Activated naive CD4-positive, alpha-beta T cell treated with anti-CD3 and anti-CD28 coated beads, Interleukin-2, amount 50 U/mL, for 24 hours (primary cell): ENCODE measurements at regions not wholly inside any gene's neighbourhood (a gene's known extent, or its start where the extent isn't known, plus 50 kb on each side); places are given as distances from the start of the nearest gene placed in this dataset.
"Not testable (repeated sequence)": the region's sequence is repeated elsewhere in the genome, so short reads cannot be mapped to it uniquely, and the experiment has no call there.

Experiments used
- H3K27ac Mint-ChIP-seq: one replicate; pipeline ENCODE4 v1.8.0; 2021; ENCODE audit warnings: mild to moderate bottlenecking, mixed read lengths
- H3K27me3 Mint-ChIP-seq: one replicate; pipeline ENCODE4 v1.8.0; 2021; ENCODE audit warnings: mixed read lengths
- H3K36me3 Mint-ChIP-seq: one replicate; pipeline ENCODE4 v1.8.0; 2021; ENCODE audit warnings: mixed read lengths
- H3K4me1 Mint-ChIP-seq: one replicate; pipeline ENCODE4 v1.8.0; 2021; ENCODE audit warnings: mixed read lengths
- H3K4me3 Mint-ChIP-seq: one replicate; pipeline ENCODE4 v1.8.0; 2021; ENCODE audit warnings: mild to moderate bottlenecking, mixed read lengths
- H3K9me3 Mint-ChIP-seq: one replicate; pipeline ENCODE4 v1.8.0; 2021; ENCODE audit warnings: mixed read lengths

- H3K4me3 Mint-ChIP-seq, H3K9me3 Mint-ChIP-seq, H3K36me3 Mint-ChIP-seq, H3K4me1 Mint-ChIP-seq, H3K27me3 Mint-ChIP-seq, H3K27ac Mint-ChIP-seq: not testable (repeated sequence)
These were observed 369.7 kb downstream of the RPIA start for GRCh38 chr2:89061174-89061573.

- H3K36me3 Mint-ChIP-seq, H3K4me1 Mint-ChIP-seq, H3K4me3 Mint-ChIP-seq, H3K27me3 Mint-ChIP-seq, H3K9me3 Mint-ChIP-seq, H3K27ac Mint-ChIP-seq: not testable (repeated sequence)
These were observed 385.3 kb downstream of the RPIA start for GRCh38 chr2:89076771-89077170.

DNA sequence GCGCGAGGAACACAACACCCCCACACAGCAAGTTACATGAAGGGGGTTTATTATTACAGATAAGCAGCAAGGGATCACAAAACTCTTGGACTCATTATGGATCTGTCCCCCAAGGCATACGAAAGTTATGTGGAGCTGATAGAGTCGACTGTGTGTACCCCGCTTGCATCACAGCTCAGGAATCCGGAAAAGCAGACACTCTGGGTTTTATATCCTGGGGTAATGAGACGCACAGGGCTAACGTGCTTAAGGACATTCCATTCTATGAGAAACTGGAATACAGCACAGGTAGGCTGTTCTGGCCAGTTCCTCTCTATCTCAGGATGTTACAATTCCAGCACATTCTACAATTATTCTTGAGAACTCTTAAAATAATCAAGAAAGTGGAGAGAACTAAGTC is 401.4 kb downstream of the RPIA start:
- H3K9me3 Mint-ChIP-seq, H3K27ac Mint-ChIP-seq, H3K4me1 Mint-ChIP-seq, H3K4me3 Mint-ChIP-seq, H3K27me3 Mint-ChIP-seq, H3K36me3 Mint-ChIP-seq: not testable (repeated sequence)

- H3K4me3 Mint-ChIP-seq, H3K27ac Mint-ChIP-seq, H3K9me3 Mint-ChIP-seq, H3K27me3 Mint-ChIP-seq, H3K4me1 Mint-ChIP-seq, H3K36me3 Mint-ChIP-seq: not testable (repeated sequence)
These were observed 403.6 kb downstream of the RPIA start for GRCh38 chr2:89095060-89095459.

- H3K36me3 Mint-ChIP-seq, H3K27ac Mint-ChIP-seq, H3K4me3 Mint-ChIP-seq, H3K4me1 Mint-ChIP-seq, H3K9me3 Mint-ChIP-seq, H3K27me3 Mint-ChIP-seq: not testable (repeated sequence)
These were observed 411.1 kb downstream of the RPIA start for GRCh38 chr2:89102587-89102986.

DNA sequence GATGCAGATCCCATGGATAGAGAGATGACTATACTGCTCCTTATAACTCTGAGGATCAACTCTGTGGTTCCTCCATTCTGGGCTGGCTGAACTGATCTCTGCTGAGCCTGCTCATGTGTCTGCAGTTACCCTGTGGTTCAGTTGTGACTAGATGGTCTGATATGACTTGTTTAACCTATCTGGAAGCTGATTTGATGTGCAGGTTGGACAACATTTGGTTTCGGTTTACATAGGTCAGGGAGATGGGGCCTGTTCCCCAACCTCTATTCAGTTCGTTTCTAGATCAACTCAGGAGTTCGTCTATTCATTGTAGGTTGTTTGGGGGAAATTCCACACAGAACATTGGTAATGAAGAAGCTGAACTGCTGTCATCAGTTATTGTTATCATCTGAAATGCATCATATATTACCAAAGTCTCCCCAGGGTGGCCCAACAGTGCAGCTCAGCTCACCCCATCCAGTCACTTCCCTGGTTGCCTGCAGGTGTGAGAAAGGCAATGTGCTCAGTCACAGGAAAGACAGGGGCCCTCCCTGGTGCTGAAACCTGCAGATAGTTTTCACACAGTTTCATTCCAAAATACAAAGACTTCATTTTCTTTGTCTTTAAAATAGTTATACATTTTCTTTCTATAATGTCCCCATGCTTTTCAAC is 415.0 kb downstream of the RPIA start:
- not testable (repeated sequence) for H3K36me3 Mint-ChIP-seq, H3K27ac Mint-ChIP-seq, H3K9me3 Mint-ChIP-seq, H3K4me3 Mint-ChIP-seq, H3K27me3 Mint-ChIP-seq, H3K4me1 Mint-ChIP-seq

DNA sequence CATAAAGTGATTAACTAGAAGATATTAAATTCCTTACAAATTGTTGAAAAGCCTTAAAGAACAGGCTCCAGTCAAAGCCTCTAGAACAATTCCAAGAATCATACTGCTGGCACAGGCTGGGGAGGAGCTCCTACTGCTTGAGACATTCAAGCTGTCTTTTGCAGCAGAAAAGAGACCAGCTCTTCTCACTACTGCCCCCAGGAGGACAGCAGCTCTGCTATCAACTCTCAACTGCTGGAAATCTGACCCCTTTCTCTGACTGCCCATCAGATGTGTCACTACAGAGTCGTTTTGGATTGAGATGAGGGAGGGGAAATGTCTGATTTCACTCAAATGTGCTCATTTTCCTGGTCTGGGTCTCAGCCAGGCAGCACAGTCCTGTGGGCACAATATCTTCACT is 421.0 kb downstream of the RPIA start:
- H3K27ac Mint-ChIP-seq, H3K4me1 Mint-ChIP-seq, H3K36me3 Mint-ChIP-seq, H3K4me3 Mint-ChIP-seq, H3K27me3 Mint-ChIP-seq, H3K9me3 Mint-ChIP-seq: not testable (repeated sequence)

DNA sequence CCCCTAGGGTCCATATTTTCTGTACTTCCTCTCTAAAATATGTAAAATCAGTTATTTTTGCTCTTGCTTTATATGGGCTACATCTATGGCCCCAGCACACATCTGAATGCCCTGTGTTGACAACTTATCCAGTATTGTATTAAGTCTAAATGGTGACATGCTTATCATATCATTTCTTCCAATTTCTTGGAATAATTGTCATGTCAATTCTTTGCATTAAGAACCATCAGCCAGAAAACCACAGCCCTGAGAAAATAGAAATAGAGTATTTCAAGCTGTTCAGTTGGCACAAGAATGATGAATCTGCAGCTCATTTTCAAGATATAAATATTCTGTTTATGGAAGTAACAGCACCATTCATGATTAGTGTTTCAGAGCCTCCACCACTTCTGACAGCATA is 421.8 kb downstream of the RPIA start:
- H3K27me3 Mint-ChIP-seq, H3K9me3 Mint-ChIP-seq, H3K4me1 Mint-ChIP-seq, H3K36me3 Mint-ChIP-seq, H3K27ac Mint-ChIP-seq, H3K4me3 Mint-ChIP-seq: not testable (repeated sequence)

- H3K4me3 Mint-ChIP-seq, H3K36me3 Mint-ChIP-seq, H3K9me3 Mint-ChIP-seq, H3K4me1 Mint-ChIP-seq, H3K27me3 Mint-ChIP-seq, H3K27ac Mint-ChIP-seq: not testable (repeated sequence)
These were observed 438.0 kb downstream of the RPIA start for GRCh38 chr2:89129440-89129839.

- not testable (repeated sequence) for H3K4me1 Mint-ChIP-seq, H3K36me3 Mint-ChIP-seq, H3K9me3 Mint-ChIP-seq, H3K4me3 Mint-ChIP-seq, H3K27me3 Mint-ChIP-seq, H3K27ac Mint-ChIP-seq
These were observed 439.3 kb downstream of the RPIA start for GRCh38 chr2:89130665-89131308.

DNA sequence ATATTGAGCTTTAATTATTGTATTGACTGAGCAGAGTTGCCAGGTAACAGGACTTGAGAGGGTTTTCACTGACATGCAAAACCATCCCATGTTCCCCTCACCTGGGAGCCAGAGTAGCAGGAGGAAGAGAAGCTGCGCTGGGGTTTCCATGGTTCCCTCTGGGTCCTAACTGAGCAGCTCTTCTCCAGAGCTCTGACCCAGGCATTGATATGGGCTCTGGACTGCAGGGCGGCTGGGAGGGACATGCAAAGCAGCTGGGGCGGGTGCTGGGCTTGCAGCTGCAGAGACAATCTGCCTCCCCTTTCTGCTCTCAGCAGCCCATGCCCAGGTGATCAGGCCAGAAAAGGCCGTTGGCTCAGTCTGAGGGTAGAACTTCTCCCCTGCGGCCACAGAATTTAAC is 451.5 kb downstream of the RPIA start:
- H3K4me1 Mint-ChIP-seq, H3K36me3 Mint-ChIP-seq, H3K27ac Mint-ChIP-seq, H3K27me3 Mint-ChIP-seq, H3K4me3 Mint-ChIP-seq, H3K9me3 Mint-ChIP-seq: not testable (repeated sequence)

GRCh38 chr2:89145342-89145741 is 453.9 kb downstream of the RPIA start:
- H3K27ac Mint-ChIP-seq: not testable (repeated sequence)

GRCh38 chr2:89148256-89148655 is 456.8 kb downstream of the RPIA start:
- H3K9me3 Mint-ChIP-seq, H3K27ac Mint-ChIP-seq, H3K4me3 Mint-ChIP-seq, H3K27me3 Mint-ChIP-seq, H3K4me1 Mint-ChIP-seq, H3K36me3 Mint-ChIP-seq: not testable (repeated sequence)

More at GRCh38 chr2:89145342-89145741, 453.9 kb downstream of the RPIA start:
- not testable (repeated sequence) for H3K9me3 Mint-ChIP-seq, H3K4me3 Mint-ChIP-seq, H3K27me3 Mint-ChIP-seq, H3K36me3 Mint-ChIP-seq, H3K4me1 Mint-ChIP-seq

- not testable (repeated sequence) for H3K27me3 Mint-ChIP-seq, H3K4me3 Mint-ChIP-seq, H3K4me1 Mint-ChIP-seq, H3K27ac Mint-ChIP-seq, H3K9me3 Mint-ChIP-seq, H3K36me3 Mint-ChIP-seq
These were observed 460.2 kb downstream of the RPIA start for GRCh38 chr2:89151699-89152098.

DNA sequence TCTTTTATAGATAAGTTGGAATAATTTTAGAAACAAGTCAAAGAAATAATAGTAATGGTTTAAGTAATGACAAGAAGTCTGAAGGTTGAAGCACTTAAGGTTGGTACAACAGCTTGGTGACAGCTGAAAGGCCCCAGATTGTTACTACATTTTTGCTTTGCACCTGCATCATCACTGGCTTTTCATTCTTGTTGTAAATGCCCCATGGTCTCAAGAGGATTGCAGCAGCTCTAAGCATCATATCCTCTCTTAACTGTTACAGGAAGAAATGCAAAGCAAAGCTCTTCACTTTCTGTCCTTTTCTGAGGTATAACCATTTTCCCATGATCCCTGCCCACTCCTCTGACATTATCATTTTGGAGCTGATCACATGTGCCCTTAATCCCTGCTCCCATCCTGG is 461.0 kb downstream of the RPIA start:
- H3K27ac Mint-ChIP-seq, H3K4me3 Mint-ChIP-seq, H3K36me3 Mint-ChIP-seq, H3K27me3 Mint-ChIP-seq, H3K4me1 Mint-ChIP-seq, H3K9me3 Mint-ChIP-seq: not testable (repeated sequence)

GRCh38 chr2:89153210-89153609 is 461.7 kb downstream of the RPIA start:
- H3K9me3 Mint-ChIP-seq, H3K27ac Mint-ChIP-seq, H3K36me3 Mint-ChIP-seq: not testable (repeated sequence)

DNA sequence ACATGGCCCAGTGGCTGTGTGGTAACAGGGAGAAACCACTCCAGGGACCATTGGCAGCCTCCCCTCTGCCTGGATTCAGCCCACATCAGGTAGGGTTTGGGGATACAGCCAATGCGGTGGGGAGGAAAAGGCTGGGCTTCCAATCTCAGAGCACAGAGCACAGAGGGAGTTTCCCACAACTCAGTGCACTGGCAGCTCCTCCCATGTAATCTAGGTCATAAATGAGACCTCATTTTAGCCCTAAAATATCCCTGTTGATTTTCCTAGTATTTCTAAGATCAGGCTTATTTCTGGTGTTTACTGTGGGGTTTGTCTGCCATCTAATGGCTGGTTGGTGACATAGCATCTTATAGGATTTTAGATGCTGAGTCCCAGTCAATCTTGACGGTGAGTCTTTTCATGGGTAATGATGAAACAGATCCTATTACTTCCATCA is 462.8 kb downstream of the RPIA start:
- not testable (repeated sequence) for H3K36me3 Mint-ChIP-seq, H3K27ac Mint-ChIP-seq, H3K4me3 Mint-ChIP-seq, H3K4me1 Mint-ChIP-seq, H3K27me3 Mint-ChIP-seq, H3K9me3 Mint-ChIP-seq

More at GRCh38 chr2:89153210-89153609, 461.7 kb downstream of the RPIA start:
- H3K4me3 Mint-ChIP-seq, H3K4me1 Mint-ChIP-seq, H3K27me3 Mint-ChIP-seq: not testable (repeated sequence)
